Suprapubic skin (tissue), 4 donors: ENCODE measurements at regions not wholly inside any gene's neighbourhood (a gene's known extent, or its start where the extent isn't known, plus 50 kb on each side); places are given as distances from the start of the nearest gene placed in this dataset.

Source experiments
- CTCF ChIP-seq, 2 donors: fragments of 200-600 bp in 1 of 2; fragments of 450-650 bp in 1 of 2; sonication (generic) in 1 of 2; IDR thresholded peaks; one replicate each; pipeline ENCODE4 v1.5.1; 2016 to 2019; ENCODE audit warnings: antibody characterized with exemption in 2 of 2, mild to moderate bottlenecking in 1 of 2, moderate library complexity in 1 of 2
- EP300 ChIP-seq: sonication (generic); formaldehyde crosslinking; IDR thresholded peaks from one replicate; pipeline ENCODE4 v1.6.1; 2017; ENCODE audit warnings: antibody characterized with exemption
- POLR2AphosphoS5 ChIP-seq, 3 donors: sonication (generic); formaldehyde crosslinking; IDR thresholded peaks; one replicate each; pipeline ENCODE4 v1.6.1; 2017; ENCODE audit warnings: antibody characterized with exemption in 3 of 3

GRCh38 chr20:60516442-60516841, 558.2 kb downstream of the CDH26 start:
- TF ChIP-seq POLR2AphosphoS5 (IDR thresholded peaks at IDR 0.05) (no peak), CTCF (IDR thresholded peaks at IDR 0.05) (no peak), EP300 (no peak)
